HepG2 (cell line): ENCODE measurements at regions not wholly inside any gene's neighbourhood (a gene's known extent, or its start where the extent isn't known, plus 50 kb on each side); places are given as distances from the start of the nearest gene placed in this dataset.

Source experiments
- ATF1 ChIP-seq: IDR thresholded peaks from 2 replicates; pipeline ENCODE4 v1.6.1; 2016; ENCODE audit warnings: mild to moderate bottlenecking, control low read depth
- CCAR2 ChIP-seq: fragments of 200-400 bp; formaldehyde crosslinking; optimal IDR thresholded peaks from 2 replicates; pipeline ENCODE3; 2018; ENCODE audit warnings: low read depth, mild to moderate bottlenecking, low read length, moderate library complexity
- MTA3 ChIP-seq: sonication (generic); formaldehyde crosslinking; IDR thresholded peaks from 2 replicates; pipeline ENCODE4 v1.4.0; 2020; ENCODE audit warnings: missing genetic modification reagents
- POLR2A ChIP-seq, 2 experiments: IDR thresholded peaks; 2 replicates each; pipeline ENCODE4 v1.6.1; 2011; ENCODE audit warnings: low read depth in 2 of 2, low read length in 2 of 2, mild to moderate bottlenecking in 1 of 2, moderate library complexity in 1 of 2; ENCODE audit not compliant: insufficient read depth in 1 of 2
- TOE1 ChIP-seq: sonication (generic); formaldehyde crosslinking; IDR thresholded peaks from 2 replicates; pipeline ENCODE4 v1.4.0; 2020; ENCODE audit warnings: mild to moderate bottlenecking, missing genetic modification reagents
- ZNF496 ChIP-seq: sonication (generic); formaldehyde crosslinking; IDR thresholded peaks from 2 replicates; pipeline ENCODE4 v1.8.1; 2023; ENCODE audit warnings: mild to moderate bottlenecking, moderate library complexity, missing genetic modification reagents; ENCODE audit not compliant: insufficient replicate concordance
- ZNF589 ChIP-seq: sonication (generic); formaldehyde crosslinking; conservative IDR thresholded peaks from 2 replicates; pipeline ENCODE4 v1.8.0; 2022; ENCODE audit warnings: mild to moderate bottlenecking, moderate library complexity, missing genetic modification reagents
- TF ChIP-seq, protein P1 (sequence below): sonication (generic); formaldehyde crosslinking; IDR thresholded peaks from 2 replicates; pipeline ENCODE4 v1.5.0; 2020; ENCODE audit warnings: mild to moderate bottlenecking, missing genetic modification reagents, moderate library complexity
- TF ChIP-seq, protein P2 (sequence below): sonication (generic); formaldehyde crosslinking; IDR thresholded peaks from 2 replicates; pipeline ENCODE4 v1.4.0; 2020; ENCODE audit warnings: missing genetic modification reagents
- TF ChIP-seq, protein P3 (sequence below): sonication (generic); formaldehyde crosslinking; IDR thresholded peaks from 2 replicates; pipeline ENCODE4 v1.4.0; 2020; ENCODE audit warnings: low read depth, mild to moderate bottlenecking, missing genetic modification reagents
- TF ChIP-seq, protein P4 (sequence below), 2 experiments: IDR thresholded peaks; 2 replicates each; pipeline ENCODE4 v1.6.1; 2011 to 2012; ENCODE audit warnings: low read length in 2 of 2, borderline replicate concordance in 1 of 2, low read depth in 1 of 2, mild to moderate bottlenecking in 1 of 2, moderate library complexity in 1 of 2
- TF ChIP-seq, protein P5 (sequence below): sonication (generic); formaldehyde crosslinking; IDR thresholded peaks from 2 replicates; pipeline ENCODE4 v1.9.0; 2021; ENCODE audit warnings: mild to moderate bottlenecking, missing genetic modification reagents

DNA sequence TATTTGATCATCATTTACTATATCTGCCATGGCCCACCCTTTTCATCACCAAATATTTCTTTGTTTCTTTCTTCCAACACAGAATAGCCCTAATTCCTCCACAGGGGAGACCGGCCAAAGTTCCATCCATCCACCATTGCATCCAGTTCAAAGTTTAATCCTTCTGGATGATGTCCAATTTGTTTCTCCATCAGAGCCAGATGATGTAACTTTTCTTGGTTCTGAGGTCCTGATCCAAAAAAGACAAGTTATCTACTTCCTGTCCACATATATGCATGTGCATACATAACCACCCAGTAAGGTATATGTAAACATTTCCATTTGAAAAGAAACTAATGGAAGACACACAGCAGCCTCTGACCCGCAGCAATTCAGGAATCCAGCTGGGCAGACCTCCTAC lies 237.3 kb downstream of the SHOX2 start:
- TF ChIP-seq, protein P1, sequence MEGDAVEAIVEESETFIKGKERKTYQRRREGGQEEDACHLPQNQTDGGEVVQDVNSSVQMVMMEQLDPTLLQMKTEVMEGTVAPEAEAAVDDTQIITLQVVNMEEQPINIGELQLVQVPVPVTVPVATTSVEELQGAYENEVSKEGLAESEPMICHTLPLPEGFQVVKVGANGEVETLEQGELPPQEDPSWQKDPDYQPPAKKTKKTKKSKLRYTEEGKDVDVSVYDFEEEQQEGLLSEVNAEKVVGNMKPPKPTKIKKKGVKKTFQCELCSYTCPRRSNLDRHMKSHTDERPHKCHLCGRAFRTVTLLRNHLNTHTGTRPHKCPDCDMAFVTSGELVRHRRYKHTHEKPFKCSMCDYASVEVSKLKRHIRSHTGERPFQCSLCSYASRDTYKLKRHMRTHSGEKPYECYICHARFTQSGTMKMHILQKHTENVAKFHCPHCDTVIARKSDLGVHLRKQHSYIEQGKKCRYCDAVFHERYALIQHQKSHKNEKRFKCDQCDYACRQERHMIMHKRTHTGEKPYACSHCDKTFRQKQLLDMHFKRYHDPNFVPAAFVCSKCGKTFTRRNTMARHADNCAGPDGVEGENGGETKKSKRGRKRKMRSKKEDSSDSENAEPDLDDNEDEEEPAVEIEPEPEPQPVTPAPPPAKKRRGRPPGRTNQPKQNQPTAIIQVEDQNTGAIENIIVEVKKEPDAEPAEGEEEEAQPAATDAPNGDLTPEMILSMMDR = no peak
- TF ChIP-seq ATF1 (no peak), POLR2A (IDR thresholded peaks at IDR 0.05; ENCODE audit: insufficient read depth in 1 of 2, low read depth in 2 of 2, low read length in 2 of 2) (no peak), ZNF589 (CRISPR knock-in tag) (no peak), ZNF496 (CRISPR knock-in tag) (no peak), CCAR2 (no peak), MTA3 (CRISPR knock-in tag) (no peak), TOE1 (CRISPR knock-in tag) (no peak)
- TF ChIP-seq, protein P2, sequence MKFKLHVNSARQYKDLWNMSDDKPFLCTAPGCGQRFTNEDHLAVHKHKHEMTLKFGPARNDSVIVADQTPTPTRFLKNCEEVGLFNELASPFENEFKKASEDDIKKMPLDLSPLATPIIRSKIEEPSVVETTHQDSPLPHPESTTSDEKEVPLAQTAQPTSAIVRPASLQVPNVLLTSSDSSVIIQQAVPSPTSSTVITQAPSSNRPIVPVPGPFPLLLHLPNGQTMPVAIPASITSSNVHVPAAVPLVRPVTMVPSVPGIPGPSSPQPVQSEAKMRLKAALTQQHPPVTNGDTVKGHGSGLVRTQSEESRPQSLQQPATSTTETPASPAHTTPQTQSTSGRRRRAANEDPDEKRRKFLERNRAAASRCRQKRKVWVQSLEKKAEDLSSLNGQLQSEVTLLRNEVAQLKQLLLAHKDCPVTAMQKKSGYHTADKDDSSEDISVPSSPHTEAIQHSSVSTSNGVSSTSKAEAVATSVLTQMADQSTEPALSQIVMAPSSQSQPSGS = no peak
- TF ChIP-seq, protein P3, sequence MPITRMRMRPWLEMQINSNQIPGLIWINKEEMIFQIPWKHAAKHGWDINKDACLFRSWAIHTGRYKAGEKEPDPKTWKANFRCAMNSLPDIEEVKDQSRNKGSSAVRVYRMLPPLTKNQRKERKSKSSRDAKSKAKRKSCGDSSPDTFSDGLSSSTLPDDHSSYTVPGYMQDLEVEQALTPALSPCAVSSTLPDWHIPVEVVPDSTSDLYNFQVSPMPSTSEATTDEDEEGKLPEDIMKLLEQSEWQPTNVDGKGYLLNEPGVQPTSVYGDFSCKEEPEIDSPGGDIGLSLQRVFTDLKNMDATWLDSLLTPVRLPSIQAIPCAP = no peak
- TF ChIP-seq, protein P4, sequence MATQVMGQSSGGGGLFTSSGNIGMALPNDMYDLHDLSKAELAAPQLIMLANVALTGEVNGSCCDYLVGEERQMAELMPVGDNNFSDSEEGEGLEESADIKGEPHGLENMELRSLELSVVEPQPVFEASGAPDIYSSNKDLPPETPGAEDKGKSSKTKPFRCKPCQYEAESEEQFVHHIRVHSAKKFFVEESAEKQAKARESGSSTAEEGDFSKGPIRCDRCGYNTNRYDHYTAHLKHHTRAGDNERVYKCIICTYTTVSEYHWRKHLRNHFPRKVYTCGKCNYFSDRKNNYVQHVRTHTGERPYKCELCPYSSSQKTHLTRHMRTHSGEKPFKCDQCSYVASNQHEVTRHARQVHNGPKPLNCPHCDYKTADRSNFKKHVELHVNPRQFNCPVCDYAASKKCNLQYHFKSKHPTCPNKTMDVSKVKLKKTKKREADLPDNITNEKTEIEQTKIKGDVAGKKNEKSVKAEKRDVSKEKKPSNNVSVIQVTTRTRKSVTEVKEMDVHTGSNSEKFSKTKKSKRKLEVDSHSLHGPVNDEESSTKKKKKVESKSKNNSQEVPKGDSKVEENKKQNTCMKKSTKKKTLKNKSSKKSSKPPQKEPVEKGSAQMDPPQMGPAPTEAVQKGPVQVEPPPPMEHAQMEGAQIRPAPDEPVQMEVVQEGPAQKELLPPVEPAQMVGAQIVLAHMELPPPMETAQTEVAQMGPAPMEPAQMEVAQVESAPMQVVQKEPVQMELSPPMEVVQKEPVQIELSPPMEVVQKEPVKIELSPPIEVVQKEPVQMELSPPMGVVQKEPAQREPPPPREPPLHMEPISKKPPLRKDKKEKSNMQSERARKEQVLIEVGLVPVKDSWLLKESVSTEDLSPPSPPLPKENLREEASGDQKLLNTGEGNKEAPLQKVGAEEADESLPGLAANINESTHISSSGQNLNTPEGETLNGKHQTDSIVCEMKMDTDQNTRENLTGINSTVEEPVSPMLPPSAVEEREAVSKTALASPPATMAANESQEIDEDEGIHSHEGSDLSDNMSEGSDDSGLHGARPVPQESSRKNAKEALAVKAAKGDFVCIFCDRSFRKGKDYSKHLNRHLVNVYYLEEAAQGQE (IDR thresholded peaks at IDR 0.05; ENCODE audit: borderline replicate concordance in 1 of 2, low read depth in 1 of 2, low read length in 2 of 2) = no peak
- TF ChIP-seq, protein P5, sequence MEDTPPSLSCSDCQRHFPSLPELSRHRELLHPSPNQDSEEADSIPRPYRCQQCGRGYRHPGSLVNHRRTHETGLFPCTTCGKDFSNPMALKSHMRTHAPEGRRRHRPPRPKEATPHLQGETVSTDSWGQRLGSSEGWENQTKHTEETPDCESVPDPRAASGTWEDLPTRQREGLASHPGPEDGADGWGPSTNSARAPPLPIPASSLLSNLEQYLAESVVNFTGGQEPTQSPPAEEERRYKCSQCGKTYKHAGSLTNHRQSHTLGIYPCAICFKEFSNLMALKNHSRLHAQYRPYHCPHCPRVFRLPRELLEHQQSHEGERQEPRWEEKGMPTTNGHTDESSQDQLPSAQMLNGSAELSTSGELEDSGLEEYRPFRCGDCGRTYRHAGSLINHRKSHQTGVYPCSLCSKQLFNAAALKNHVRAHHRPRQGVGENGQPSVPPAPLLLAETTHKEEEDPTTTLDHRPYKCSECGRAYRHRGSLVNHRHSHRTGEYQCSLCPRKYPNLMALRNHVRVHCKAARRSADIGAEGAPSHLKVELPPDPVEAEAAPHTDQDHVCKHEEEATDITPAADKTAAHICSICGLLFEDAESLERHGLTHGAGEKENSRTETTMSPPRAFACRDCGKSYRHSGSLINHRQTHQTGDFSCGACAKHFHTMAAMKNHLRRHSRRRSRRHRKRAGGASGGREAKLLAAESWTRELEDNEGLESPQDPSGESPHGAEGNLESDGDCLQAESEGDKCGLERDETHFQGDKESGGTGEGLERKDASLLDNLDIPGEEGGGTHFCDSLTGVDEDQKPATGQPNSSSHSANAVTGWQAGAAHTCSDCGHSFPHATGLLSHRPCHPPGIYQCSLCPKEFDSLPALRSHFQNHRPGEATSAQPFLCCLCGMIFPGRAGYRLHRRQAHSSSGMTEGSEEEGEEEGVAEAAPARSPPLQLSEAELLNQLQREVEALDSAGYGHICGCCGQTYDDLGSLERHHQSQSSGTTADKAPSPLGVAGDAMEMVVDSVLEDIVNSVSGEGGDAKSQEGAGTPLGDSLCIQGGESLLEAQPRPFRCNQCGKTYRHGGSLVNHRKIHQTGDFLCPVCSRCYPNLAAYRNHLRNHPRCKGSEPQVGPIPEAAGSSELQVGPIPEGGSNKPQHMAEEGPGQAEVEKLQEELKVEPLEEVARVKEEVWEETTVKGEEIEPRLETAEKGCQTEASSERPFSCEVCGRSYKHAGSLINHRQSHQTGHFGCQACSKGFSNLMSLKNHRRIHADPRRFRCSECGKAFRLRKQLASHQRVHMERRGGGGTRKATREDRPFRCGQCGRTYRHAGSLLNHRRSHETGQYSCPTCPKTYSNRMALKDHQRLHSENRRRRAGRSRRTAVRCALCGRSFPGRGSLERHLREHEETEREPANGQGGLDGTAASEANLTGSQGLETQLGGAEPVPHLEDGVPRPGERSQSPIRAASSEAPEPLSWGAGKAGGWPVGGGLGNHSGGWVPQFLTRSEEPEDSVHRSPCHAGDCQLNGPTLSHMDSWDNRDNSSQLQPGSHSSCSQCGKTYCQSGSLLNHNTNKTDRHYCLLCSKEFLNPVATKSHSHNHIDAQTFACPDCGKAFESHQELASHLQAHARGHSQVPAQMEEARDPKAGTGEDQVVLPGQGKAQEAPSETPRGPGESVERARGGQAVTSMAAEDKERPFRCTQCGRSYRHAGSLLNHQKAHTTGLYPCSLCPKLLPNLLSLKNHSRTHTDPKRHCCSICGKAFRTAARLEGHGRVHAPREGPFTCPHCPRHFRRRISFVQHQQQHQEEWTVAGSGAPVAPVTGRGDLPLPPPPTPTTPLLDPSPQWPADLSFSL (CRISPR knock-in tag) = no peak
